GM12875 (cell line): ENCODE measurements at regions not wholly inside any gene's neighbourhood (a gene's known extent, or its start where the extent isn't known, plus 50 kb on each side); places are given as distances from the start of the nearest gene placed in this dataset.

Source experiments
- H3K4me3 ChIP-seq: one replicate; pipeline ENCODE4 v1.5.1; 2011; ENCODE audit warnings: low read depth, low read length, control low read depth
- CTCF ChIP-seq: IDR thresholded peaks from 2 replicates; pipeline ENCODE4 v1.5.1; 2011; ENCODE audit warnings: low read depth, mild to moderate bottlenecking, control low read depth, inconsistent platforms, low read length, moderate library complexity, borderline replicate concordance; ENCODE audit not compliant: insufficient read depth

- no peak for TF ChIP-seq CTCF
- H3K4me3 ChIP-seq: no peak overlapping the region
Measured at GRCh38 chr2:236963631-236964182, 122.0 kb upstream of the COPS8 start.

- TF ChIP-seq CTCF: no peak
Measured at GRCh38 chr2:236964291-236964690, 121.4 kb upstream of the COPS8 start.

GRCh38 chr2:236965021-236965840 lies 120.5 kb upstream of the COPS8 start:
- H3K4me3 ChIP-seq: no peak overlapping the region
- TF ChIP-seq CTCF: no peak

More at GRCh38 chr2:236964291-236964690, 121.4 kb upstream of the COPS8 start:
- no peak overlapping the region for H3K4me3 ChIP-seq

GRCh38 chr2:236965841-236966096 lies 119.9 kb upstream of the COPS8 start:
- no peak overlapping the region for H3K4me3 ChIP-seq
- TF ChIP-seq CTCF: no peak

- H3K4me3 ChIP-seq: no peak overlapping the region
- no peak for TF ChIP-seq CTCF
Measured at GRCh38 chr2:236967499-236967783, 118.2 kb upstream of the COPS8 start.

- H3K4me3 ChIP-seq: no peak overlapping the region
- TF ChIP-seq CTCF: no peak
Measured at GRCh38 chr2:236968101-236968879, 117.4 kb upstream of the COPS8 start.
